Heart right ventricle (tissue), 16 donors: ENCODE measurements at regions not wholly inside any gene's neighbourhood (a gene's known extent, or its start where the extent isn't known, plus 50 kb on each side); places are given as distances from the start of the nearest gene placed in this dataset.

Experiments used
- ATAC-seq, 8 donors: fragments of 200-7000 bp; cut with Tn5 transposase; one replicate each; pipeline ENCODE4 v1.9.1; 2020; ENCODE audit warnings: mild to moderate bottlenecking in 8 of 8, moderate library complexity in 8 of 8, moderate number of reproducible peaks in 1 of 8
- DNase-seq, 2 donors: peaks; one replicate each; pipeline ENCODE4 v3.0.0-alpha.2; 2020
- H3K27ac ChIP-seq, 10 donors: fragments of 200-600 bp; sonication (generic) in 2 of 10; one replicate each; pipeline versions ENCODE4 v1.5.0 to v1.8.0; 2020 to 2022; ENCODE audit warnings: mild to moderate bottlenecking in 3 of 10
- H3K27me3 ChIP-seq, 7 donors: fragments of 200-600 bp; one replicate each; pipeline ENCODE4 v1.8.0; 2021 to 2022; ENCODE audit warnings: mild to moderate bottlenecking in 2 of 7
- H3K36me3 ChIP-seq, 9 donors: fragments of 200-600 bp; sonication (generic) in 1 of 9; one replicate each; pipeline versions ENCODE4 v1.5.0 to v1.8.0; 2020 to 2022; ENCODE audit warnings: mild to moderate bottlenecking in 2 of 9
- H3K4me1 ChIP-seq, 9 donors: fragments of 200-600 bp; sonication (generic) in 1 of 9; one replicate each; pipeline versions ENCODE4 v1.5.0 to v1.8.0; 2020 to 2022; ENCODE audit warnings: mild to moderate bottlenecking in 4 of 9
- H3K4me3 ChIP-seq, 10 donors: fragments of 200-600 bp; sonication (generic) in 2 of 10; one replicate each; pipeline versions ENCODE4 v1.5.0 to v1.8.0; 2020 to 2022; ENCODE audit warnings: mild to moderate bottlenecking in 7 of 10, moderate library complexity in 2 of 10
- H3K9me3 ChIP-seq, 11 donors: fragments of 200-600 bp in 10 of 11; sonication (generic) in 2 of 11; one replicate each; pipeline versions ENCODE4 v1.5.0 to v1.8.0; 2013 to 2022; ENCODE audit warnings: mild to moderate bottlenecking in 2 of 11, control low read depth in 1 of 11, moderate library complexity in 1 of 11
- WGBS, 2 donors: extraction: QIAGEN DNeasy Blood & Tissue Kit; methylation state at CpG; one replicate each; pipeline ENCODE4 v1.1.7; 2013; ENCODE audit warnings: inconsistent platforms in 1 of 2; 5-methylcytosine and 5-hydroxymethylcytosine counted together
- intact Hi-C, 10 donors: fragments of 100-400 bp; cut with DNase I; formaldehyde crosslinking; loops; one replicate each; pipeline versions ENCODE4 v1.11.1 to v1.14.2; 2022
- TF ChIP-seq, protein P1 (sequence below), 9 donors: fragments of 200-600 bp; sonication (generic) in 2 of 9; IDR thresholded peaks; one replicate each; pipeline versions ENCODE4 v1.5.0 to v1.8.0; 2021 to 2022; ENCODE audit warnings: antibody characterized with exemption in 9 of 9, mild to moderate bottlenecking in 5 of 9, moderate library complexity in 1 of 9
- donor health status: Arrhythmogenic right ventricular cardiomyopathy.
- donor health status: ischemic (EF 13 %, LVEDD 7.1; RV severe dilation, severe dysfunction).
- donor health status: healthy with polysubstance abuse.
- donor health status: DM: no; HTN: yes; CAD: no.
- donor health status: DM: no; HTN: no; CAD: no.
- donor health status: ischemic (EF 25% LVEDD 6.9; RV normal size, moderate dysfunction).
- donor health status: ischemic (EF 25% LVEDD 5.7; RV mildly dilated, moderate dysfunction).
- donor health status: healthy.
- donor health status: DM: yes; HTN: yes; CAD: no.
- donor health status: Ischemic cardiomyopathy.
- donor health status: ischemic (EF 35%, LVEDD 5.7; RV mildly dilated, moderate dysfunction).
- donor health status: nonischemic (EF 11% LVEDD 7.7; RV severe dilation, severe dysfunction).
- donor health status: DM: yes; HTN: yes; CAD: no.
- donor health status: PGD.
- donor health status: ischemic (EF 29% LVEDD 5.4; RV normal size, mild dysfunction).
- donor health status: nonischemic (EF 23%, LVEDD 6.1; RV moderate dilation, normal function).

DNA sequence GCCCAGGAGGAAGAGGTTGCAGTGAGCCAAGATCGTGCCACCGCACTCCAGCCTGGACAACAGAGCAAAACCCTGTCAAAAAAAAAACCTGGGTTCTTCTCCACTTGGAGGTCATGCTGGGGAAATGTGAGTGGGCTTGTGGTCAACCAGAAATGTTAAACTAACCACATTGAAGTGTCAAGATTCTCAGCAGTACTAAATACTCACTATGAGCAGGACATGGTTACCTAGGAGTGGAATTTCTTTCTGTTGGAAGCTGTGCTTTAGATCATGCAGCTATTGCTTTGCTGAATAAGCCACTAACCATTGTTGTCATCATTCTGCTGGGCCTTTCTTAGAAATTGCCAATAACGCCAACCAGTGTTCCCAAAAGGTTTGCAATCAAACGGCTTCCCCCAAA is 253.3 kb upstream of the TSHZ3 start:
- Histone ChIP-seq H3K9me3 (no peaks in the 10 kb centered on the region), H3K36me3 (no peaks in the 10 kb centered on the region), H3K27me3 (peaks cover 0 to 9% (median 0%) of the 10 kb centered on the region in 7 donors), H3K27ac (no peak overlapping the region), H3K4me3 (no peak overlapping the region), H3K4me1 (no peaks in the 10 kb centered on the region)
- WGBS, 2 donors = 90 to 94% methylated on average over 4 of the region's 4 CpGs
- ATAC-seq (no peak), DNase-seq (no peak)
- intact Hi-C loops = no loop called here
- TF ChIP-seq, protein P1, sequence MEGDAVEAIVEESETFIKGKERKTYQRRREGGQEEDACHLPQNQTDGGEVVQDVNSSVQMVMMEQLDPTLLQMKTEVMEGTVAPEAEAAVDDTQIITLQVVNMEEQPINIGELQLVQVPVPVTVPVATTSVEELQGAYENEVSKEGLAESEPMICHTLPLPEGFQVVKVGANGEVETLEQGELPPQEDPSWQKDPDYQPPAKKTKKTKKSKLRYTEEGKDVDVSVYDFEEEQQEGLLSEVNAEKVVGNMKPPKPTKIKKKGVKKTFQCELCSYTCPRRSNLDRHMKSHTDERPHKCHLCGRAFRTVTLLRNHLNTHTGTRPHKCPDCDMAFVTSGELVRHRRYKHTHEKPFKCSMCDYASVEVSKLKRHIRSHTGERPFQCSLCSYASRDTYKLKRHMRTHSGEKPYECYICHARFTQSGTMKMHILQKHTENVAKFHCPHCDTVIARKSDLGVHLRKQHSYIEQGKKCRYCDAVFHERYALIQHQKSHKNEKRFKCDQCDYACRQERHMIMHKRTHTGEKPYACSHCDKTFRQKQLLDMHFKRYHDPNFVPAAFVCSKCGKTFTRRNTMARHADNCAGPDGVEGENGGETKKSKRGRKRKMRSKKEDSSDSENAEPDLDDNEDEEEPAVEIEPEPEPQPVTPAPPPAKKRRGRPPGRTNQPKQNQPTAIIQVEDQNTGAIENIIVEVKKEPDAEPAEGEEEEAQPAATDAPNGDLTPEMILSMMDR (IDR thresholded peaks at IDR 0.05) = no peak

DNA sequence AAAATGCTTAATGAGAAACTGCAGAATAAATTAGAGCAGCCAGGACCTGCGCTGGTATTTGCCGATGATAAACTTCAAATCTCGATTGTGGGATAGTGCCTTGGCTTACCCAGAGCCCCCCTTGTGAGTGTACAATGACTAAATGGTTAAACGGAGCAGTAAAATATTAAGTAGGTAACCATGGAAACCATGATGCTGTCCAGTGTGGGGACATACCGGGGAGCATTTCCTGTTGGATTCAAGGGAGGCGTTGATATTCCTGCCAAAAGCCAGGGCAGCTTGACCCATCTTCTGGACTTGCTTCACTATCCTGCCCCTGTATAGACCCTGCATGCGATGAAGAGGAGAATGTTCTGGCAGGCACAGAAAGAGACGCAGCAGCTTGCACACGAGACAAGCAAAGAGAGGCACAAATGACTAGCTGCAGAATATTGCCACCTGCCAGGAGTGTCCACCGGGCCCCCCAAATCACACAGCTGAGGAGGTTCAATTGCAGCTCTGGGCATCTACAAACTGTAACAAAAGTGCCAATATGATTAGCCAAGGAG is 255.3 kb upstream of the TSHZ3 start:
- no peak for ATAC-seq
- Histone ChIP-seq H3K27ac (no peak overlapping the region), H3K27me3 (peaks cover 0 to 18% (median 0%) of the 10 kb centered on the region in 7 donors), H3K9me3 (no peaks in the 10 kb centered on the region), H3K4me1 (no peaks in the 10 kb centered on the region), H3K4me3 (no peak overlapping the region), H3K36me3 (no peaks in the 10 kb centered on the region)
- intact Hi-C loops = no loop called here
- DNase-seq = no peak
- TF ChIP-seq, protein P1 (IDR thresholded peaks at IDR 0.05) = no peak
- WGBS, 2 donors = 67 to 76% methylated on average over 10 of the region's 10 CpGs

DNA sequence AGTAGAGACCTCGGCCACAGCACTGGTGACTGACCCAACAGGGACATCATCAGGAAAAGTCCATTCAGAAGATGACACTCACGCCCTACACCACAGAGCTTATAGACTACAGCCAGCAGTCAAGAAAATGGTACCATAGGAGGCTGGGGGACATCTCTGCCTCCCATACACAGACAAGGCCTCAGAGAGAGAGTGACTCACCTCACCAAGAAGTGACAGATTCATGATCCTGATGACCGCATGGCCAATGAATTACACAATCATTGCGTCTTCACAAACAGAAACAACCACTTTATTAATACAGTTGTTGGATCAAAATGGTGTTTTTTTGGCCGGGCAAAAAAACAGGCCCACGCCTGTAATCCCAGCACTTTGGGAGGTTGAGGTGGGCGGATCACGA is 260.8 kb upstream of the TSHZ3 start:
- ATAC-seq = no peak
- 90% methylated on average over 8 of the region's 8 CpGs for WGBS, 2 donors
- TF ChIP-seq, protein P1 (IDR thresholded peaks at IDR 0.05) = no peak
- intact Hi-C loops = no loop called here
- Histone ChIP-seq H3K9me3 (no peaks in the 10 kb centered on the region), H3K4me1 (no peaks in the 10 kb centered on the region), H3K27ac (no peak overlapping the region), H3K4me3 (no peak overlapping the region), H3K36me3 (no peaks in the 10 kb centered on the region), H3K27me3 (peaks cover 0 to 22% (median 0%) of the 10 kb centered on the region in 7 donors)
- DNase-seq = no peak

DNA sequence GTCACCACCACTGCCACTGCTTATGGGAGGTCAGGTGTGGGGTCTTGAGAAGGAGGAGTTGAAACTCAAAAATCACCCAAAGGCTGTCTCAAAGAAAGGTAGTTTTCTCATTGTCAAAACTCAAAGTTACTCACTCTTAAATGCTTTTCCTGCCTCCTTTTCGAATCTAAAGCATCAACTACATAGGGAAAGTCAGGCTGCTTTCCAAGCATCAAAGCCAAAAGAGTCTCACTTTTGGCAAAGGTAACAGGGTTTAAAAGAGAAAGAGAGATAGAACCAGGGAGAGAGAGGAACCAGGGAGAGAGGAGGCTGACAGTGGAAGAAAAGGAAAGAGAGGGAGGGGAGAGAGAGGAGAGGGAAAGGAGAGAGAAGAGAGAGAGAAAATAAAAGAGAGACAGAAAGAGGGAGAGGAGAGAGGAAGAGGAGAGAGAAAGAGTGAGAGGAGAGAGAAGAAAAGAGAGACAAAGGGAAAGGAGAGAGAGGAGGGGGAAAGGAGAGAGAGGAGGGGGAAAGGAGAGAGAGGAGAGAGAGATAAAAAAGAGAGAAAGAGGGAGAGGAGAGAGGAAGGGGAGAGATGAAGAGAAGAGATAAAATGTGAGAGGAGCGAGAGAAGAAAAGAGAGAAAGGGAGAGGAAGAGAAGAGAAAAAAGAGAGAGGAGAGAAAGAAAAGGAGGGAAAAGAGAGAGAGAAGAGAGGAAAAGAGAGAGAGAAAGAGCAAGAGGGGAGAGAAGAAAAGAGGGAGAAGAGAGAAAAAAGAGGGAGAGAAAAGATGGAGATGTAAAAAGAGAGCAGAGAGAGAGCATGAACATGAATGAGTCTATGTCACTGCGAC is 262.0 kb upstream of the TSHZ3 start:
- H3K27me3 ChIP-seq = peaks cover 0 to 22% (median 0%) of the 10 kb centered on the region in 7 donors
- DNase-seq = no peak
- WGBS, 2 donors = 79% methylated on average over 3 of the region's 3 CpGs
- no peak overlapping the region for H3K27ac ChIP-seq
- no peak overlapping the region for H3K4me3 ChIP-seq
- H3K9me3 ChIP-seq = no peaks in the 10 kb centered on the region
- TF ChIP-seq, protein P1 (IDR thresholded peaks at IDR 0.05) = no peak
- no peaks in the 10 kb centered on the region for H3K4me1 ChIP-seq
- no peak for ATAC-seq
- intact Hi-C loops = no loop called here
- no peaks in the 10 kb centered on the region for H3K36me3 ChIP-seq
